ENCODE measurements at regions not wholly inside any gene's neighbourhood (a gene's known extent, or its start where the extent isn't known, plus 50 kb on each side); places are given as distances from the start of the nearest gene placed in this dataset.

- FAIRE-seq (no peak), DNase-seq (ENCODE audit: low read depth) (no peak)
- TF ChIP-seq, protein P1, sequence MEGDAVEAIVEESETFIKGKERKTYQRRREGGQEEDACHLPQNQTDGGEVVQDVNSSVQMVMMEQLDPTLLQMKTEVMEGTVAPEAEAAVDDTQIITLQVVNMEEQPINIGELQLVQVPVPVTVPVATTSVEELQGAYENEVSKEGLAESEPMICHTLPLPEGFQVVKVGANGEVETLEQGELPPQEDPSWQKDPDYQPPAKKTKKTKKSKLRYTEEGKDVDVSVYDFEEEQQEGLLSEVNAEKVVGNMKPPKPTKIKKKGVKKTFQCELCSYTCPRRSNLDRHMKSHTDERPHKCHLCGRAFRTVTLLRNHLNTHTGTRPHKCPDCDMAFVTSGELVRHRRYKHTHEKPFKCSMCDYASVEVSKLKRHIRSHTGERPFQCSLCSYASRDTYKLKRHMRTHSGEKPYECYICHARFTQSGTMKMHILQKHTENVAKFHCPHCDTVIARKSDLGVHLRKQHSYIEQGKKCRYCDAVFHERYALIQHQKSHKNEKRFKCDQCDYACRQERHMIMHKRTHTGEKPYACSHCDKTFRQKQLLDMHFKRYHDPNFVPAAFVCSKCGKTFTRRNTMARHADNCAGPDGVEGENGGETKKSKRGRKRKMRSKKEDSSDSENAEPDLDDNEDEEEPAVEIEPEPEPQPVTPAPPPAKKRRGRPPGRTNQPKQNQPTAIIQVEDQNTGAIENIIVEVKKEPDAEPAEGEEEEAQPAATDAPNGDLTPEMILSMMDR (IDR thresholded peaks at IDR 0.05; ENCODE audit: insufficient read depth, low read length, severe bottlenecking): no peak
- no peak overlapping the region for H3K4me3 ChIP-seq (ENCODE audit: low read depth, low read length)
- no peaks in the 10 kb centered on the region for H3K36me3 ChIP-seq (ENCODE audit: control insufficient read depth, insufficient read depth, low read length)
- H3K27me3 ChIP-seq (ENCODE audit: control insufficient read depth, insufficient read depth, low read length): no peaks in the 10 kb centered on the region
Observed at GRCh38 chr4:155134136-155134535, 74.3 kb upstream of the NPY2R start.

DNA sequence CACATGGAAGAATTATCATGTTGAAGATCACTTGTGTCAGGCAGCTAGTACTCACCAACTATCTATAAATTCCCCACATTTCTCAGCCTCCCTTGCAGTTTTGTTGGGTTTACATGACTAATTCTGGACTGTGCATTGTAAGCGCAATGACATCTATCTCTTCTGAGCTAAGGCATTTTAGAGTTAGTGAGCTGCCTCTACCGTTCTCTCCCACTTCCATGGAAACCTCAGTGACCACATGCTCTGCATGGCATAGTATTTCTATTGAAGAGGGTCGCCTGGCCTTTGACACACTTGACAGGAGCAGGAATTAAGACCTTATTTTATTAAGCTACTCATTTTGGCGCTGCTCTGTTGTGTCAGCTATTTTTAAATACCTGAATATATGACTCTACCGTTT lies 67.5 kb upstream of the NPY2R start:
- no peaks in the 10 kb centered on the region for H3K27me3 ChIP-seq (ENCODE audit: control insufficient read depth, insufficient read depth, low read length)
- TF ChIP-seq, protein P1 (IDR thresholded peaks at IDR 0.05; ENCODE audit: insufficient read depth, low read length, severe bottlenecking): no peak
- no peak for FAIRE-seq
- no peak overlapping the region for H3K4me3 ChIP-seq (ENCODE audit: low read depth, low read length)
- DNase-seq (ENCODE audit: low read depth): no peak
- no peaks in the 10 kb centered on the region for H3K36me3 ChIP-seq (ENCODE audit: control insufficient read depth, insufficient read depth, low read length)

DNA sequence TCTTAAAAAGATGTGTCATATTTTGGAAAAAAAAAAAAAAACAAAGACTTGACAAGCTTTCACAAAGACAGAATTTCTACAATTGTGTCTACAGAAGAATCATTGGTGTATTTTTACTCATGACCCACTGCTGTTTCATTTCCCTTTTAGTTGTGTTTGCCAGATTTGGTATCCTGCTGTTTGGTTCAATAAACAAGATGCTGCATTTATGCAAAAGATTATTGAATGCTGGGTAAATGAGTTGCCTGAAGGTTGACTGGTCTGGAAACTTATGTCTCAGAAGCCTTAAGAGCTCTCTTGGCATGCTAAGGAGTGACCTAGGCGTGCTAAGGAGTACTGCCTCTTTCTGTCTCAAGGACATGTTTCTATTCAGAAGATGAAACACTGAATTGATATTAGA lies 64.9 kb upstream of the NPY2R start:
- TF ChIP-seq, protein P1 (IDR thresholded peaks at IDR 0.05; ENCODE audit: insufficient read depth, low read length, severe bottlenecking): no peak
- DNase-seq (ENCODE audit: low read depth) (no peak), FAIRE-seq (no peak)
- H3K36me3 ChIP-seq (ENCODE audit: control insufficient read depth, insufficient read depth, low read length): no peaks in the 10 kb centered on the region
- H3K27me3 ChIP-seq (ENCODE audit: control insufficient read depth, insufficient read depth, low read length): no peaks in the 10 kb centered on the region
- no peak overlapping the region for H3K4me3 ChIP-seq (ENCODE audit: low read depth, low read length)

All from bronchial epithelial cell (primary cell).